ENCODE measurements at regions not wholly inside any gene's neighbourhood (a gene's known extent, or its start where the extent isn't known, plus 50 kb on each side); places are given as distances from the start of the nearest gene placed in this dataset.

DNA sequence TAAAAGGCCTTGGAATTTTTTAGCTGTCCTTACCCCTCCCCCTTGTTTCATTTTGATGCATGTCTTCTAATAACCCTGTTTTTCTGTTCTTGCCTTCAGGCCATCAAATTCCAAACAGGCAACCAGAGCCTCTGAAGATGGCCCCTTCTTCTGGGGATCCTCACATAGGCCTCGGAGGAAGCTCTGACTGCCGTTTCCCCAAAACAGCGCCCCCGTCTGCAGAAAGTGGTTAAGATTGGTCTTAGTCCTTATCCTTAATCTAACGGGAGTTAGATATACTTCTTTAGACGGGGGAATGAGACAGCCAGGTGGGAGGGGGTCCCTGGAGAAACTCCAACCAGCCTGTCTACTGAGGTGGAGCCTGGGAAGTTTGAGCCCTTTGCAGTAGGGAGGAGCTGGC lies 226.3 kb upstream of the ZNF608 start:
- Histone ChIP-seq H3K9me3 (no peaks in the 10 kb centered on the region), H3K4me1 (0 out of 2 replicates have a peak, but pooled peaks cover 4% of the 10 kb centered on the region), H3K4me3 (ENCODE audit: low read depth, low read length) (no peak overlapping the region), H3K36me3 (no peaks in the 10 kb centered on the region), H3K27me3 (no peaks in the 10 kb centered on the region)
- no peak for DNase-seq
- TF ChIP-seq CTCF (IDR thresholded peaks at IDR 0.05; ENCODE audit: low read depth, low read length): no peak

DNA sequence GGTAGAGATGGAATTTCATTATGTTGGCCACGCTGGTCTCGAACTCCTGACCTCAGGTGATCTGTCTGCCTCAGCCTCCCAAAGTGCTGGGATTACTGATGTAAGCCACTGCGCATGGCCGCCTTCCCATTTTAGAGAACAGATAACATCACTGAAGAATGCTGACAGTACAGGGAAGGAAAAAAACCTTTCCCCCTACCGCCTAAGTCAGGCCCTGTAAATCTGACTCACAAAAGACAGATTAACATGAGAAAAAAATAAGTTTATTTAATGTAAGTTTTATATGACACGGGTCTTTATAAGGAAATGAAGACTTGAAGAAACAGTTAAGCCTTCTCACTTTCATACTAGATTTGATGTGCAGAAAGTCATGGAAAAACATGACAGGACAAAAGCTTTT lies 227.2 kb upstream of the ZNF608 start:
- no peak for DNase-seq
- H3K4me3 ChIP-seq (ENCODE audit: low read depth, low read length): no peak overlapping the region
- H3K4me1 ChIP-seq: 0 out of 2 replicates have a peak, but pooled peaks cover 4% of the 10 kb centered on the region
- no peaks in the 10 kb centered on the region for H3K9me3 ChIP-seq
- TF ChIP-seq CTCF (IDR thresholded peaks at IDR 0.05; ENCODE audit: low read depth, low read length): no peak
- H3K36me3 ChIP-seq: no peaks in the 10 kb centered on the region
- no peaks in the 10 kb centered on the region for H3K27me3 ChIP-seq

DNA sequence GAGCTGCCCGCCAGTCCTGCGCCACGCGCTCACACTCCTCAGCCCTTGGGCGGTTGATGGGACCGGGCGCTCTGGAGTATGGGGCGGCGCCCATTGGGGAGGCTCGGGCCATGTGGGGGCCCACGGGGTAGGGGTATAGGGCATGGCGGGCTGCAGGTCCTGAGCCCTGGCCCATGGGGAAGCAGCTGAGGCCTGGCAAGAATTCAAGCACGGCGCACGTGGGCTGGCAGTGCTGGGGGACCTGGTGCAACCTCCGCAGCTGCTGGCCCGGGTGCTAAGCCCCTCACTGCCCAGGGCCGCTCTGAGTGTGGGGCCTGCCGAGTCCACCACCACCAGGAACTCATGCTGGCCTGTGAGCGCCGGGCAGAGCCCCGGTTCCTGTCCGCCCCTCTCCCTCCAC lies 229.6 kb upstream of the ZNF608 start:
- no peak for TF ChIP-seq CTCF (IDR thresholded peaks at IDR 0.05; ENCODE audit: low read depth, low read length)
- no peak overlapping the region for H3K4me3 ChIP-seq (ENCODE audit: low read depth, low read length)
- no peak for DNase-seq
- no peaks in the 10 kb centered on the region for H3K27me3 ChIP-seq
- no peaks in the 10 kb centered on the region for H3K9me3 ChIP-seq
- no peaks in the 10 kb centered on the region for H3K36me3 ChIP-seq
- H3K4me1 ChIP-seq: peaks cover 21% of the 10 kb centered on the region

DNA sequence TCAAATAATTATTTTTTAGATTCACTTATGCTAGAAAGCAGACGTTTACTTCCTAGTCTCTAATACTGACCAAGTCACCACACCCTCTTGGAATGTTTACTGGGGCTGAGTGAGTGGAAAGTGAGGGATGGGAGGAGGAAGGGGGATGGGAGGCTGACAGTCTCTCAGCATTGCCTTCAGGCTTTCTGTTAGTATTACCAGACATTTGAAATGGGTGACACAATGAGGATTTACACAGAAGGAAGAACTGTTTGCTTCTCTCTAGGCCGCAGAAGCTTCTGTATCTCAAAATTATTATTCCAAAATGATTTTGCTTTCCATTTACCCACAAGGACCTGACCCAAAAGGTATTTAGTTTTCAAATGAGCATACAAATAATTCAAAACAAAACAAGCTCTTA lies 232.8 kb upstream of the ZNF608 start:
- Histone ChIP-seq H3K4me3 (ENCODE audit: low read depth, low read length) (no peak overlapping the region), H3K4me1 (peaks cover 17% of the 10 kb centered on the region)

GRCh38 chr5:124980163-124980941 lies 233.9 kb upstream of the ZNF608 start:
- Histone ChIP-seq H3K27me3 (no peaks in the 10 kb centered on the region), H3K4me1 (peaks cover 17% of the 10 kb centered on the region), H3K36me3 (no peaks in the 10 kb centered on the region), H3K9me3 (no peaks in the 10 kb centered on the region), H3K4me3 (ENCODE audit: low read depth, low read length) (peak overlapping the region; percentile 11; the same call in 1 of the 2 replicates)
- TF ChIP-seq CTCF (IDR thresholded peaks at IDR 0.05; ENCODE audit: low read depth, low read length): no peak
- DNase-seq: peak; percentile 16

More for the DNA sequence above, 232.8 kb upstream of the ZNF608 start:
- Histone ChIP-seq H3K9me3 (no peaks in the 10 kb centered on the region), H3K36me3 (no peaks in the 10 kb centered on the region), H3K27me3 (no peaks in the 10 kb centered on the region)
- no peak for DNase-seq
- no peak for TF ChIP-seq CTCF (IDR thresholded peaks at IDR 0.05; ENCODE audit: low read depth, low read length)

DNA sequence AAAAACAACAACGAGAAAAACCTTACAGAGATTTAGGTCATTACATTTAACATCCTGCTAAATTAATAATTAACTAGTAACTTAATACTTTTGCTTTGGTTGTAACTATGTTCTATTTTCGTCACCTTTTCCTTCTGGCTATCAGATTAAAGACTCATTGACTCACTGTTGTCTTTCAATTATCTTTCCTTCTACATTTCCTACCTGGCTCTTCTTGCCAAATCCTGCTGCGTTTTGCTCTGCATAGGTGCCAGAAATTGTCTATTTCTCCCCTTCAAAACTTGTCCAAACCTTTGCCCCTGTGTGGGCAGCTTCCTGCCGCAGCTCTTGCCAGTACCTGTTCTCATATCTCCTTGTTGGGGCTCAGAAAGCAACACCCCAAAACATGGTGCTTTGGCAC lies 235.5 kb upstream of the ZNF608 start:
- no peaks in the 10 kb centered on the region for H3K36me3 ChIP-seq
- no peak for TF ChIP-seq CTCF (IDR thresholded peaks at IDR 0.05; ENCODE audit: low read depth, low read length)
- H3K4me1 ChIP-seq: peaks cover 17% of the 10 kb centered on the region
- DNase-seq: no peak
- no peaks in the 10 kb centered on the region; the same call in 1 of the 2 replicates for H3K9me3 ChIP-seq
- no peak overlapping the region for H3K4me3 ChIP-seq (ENCODE audit: low read depth, low read length)
- no peaks in the 10 kb centered on the region for H3K27me3 ChIP-seq
